H9 (cell line): ENCODE measurements at regions not wholly inside any gene's neighbourhood (a gene's known extent, or its start where the extent isn't known, plus 50 kb on each side); places are given as distances from the start of the nearest gene placed in this dataset.

ENCODE experiments used
- DNase-seq: peaks from one replicate; pipeline ENCODE4 v3.0.0-alpha.2; 2017
- H2AFZ ChIP-seq: one replicate; pipeline ENCODE4 v1.6.1; 2013; ENCODE audit warnings: mild to moderate bottlenecking, low read length, control low read depth, moderate library complexity
- H2AK5ac ChIP-seq: 2 replicates; pipeline ENCODE4 v1.6.1; 2013; ENCODE audit warnings: low read length, control low read depth, mixed read lengths; ENCODE audit not compliant: insufficient read length
- H2BK120ac ChIP-seq: one replicate; pipeline ENCODE4 v1.6.1; 2013; ENCODE audit warnings: low read depth, mild to moderate bottlenecking, low read length, control low read depth, inconsistent platforms; ENCODE audit not compliant: poor library complexity, severe bottlenecking
- H2BK12ac ChIP-seq: 2 replicates; pipeline ENCODE4 v1.6.1; 2013; ENCODE audit warnings: low read length, control low read depth, mixed read lengths, low read depth; ENCODE audit not compliant: insufficient read length
- H2BK15ac ChIP-seq: 2 replicates; pipeline ENCODE4 v1.6.1; 2013; ENCODE audit warnings: low read depth, low read length, control low read depth
- H2BK20ac ChIP-seq: one replicate; pipeline ENCODE4 v1.6.1; 2013; ENCODE audit warnings: low read depth, mild to moderate bottlenecking, low read length, control low read depth, inconsistent platforms; ENCODE audit not compliant: poor library complexity, severe bottlenecking
- H2BK5ac ChIP-seq: 2 replicates; pipeline ENCODE4 v1.6.1; 2013; ENCODE audit warnings: low read length, control low read depth, mixed read lengths; ENCODE audit not compliant: insufficient read length
- H3K14ac ChIP-seq: 2 replicates; pipeline ENCODE4 v1.6.1; 2013; ENCODE audit warnings: low read length, control low read depth; ENCODE audit not compliant: insufficient read depth
- H3K18ac ChIP-seq: 2 replicates; pipeline ENCODE4 v1.6.1; 2013; ENCODE audit warnings: low read depth, mild to moderate bottlenecking, mixed read lengths, low read length, control low read depth; ENCODE audit not compliant: insufficient read length
- H3K23ac ChIP-seq: 2 replicates; pipeline ENCODE4 v1.6.1; 2013; ENCODE audit warnings: low read length, control low read depth, mixed read lengths, low read depth; ENCODE audit not compliant: insufficient read length
- H3K23me2 ChIP-seq: 2 replicates; pipeline ENCODE4 v1.6.1; 2013; ENCODE audit warnings: low read depth, mild to moderate bottlenecking, mixed read lengths, low read length, control low read depth; ENCODE audit not compliant: insufficient read length, poor library complexity, severe bottlenecking
- H3K27ac ChIP-seq: 2 replicates; pipeline ENCODE4 v1.5.1; 2013; ENCODE audit warnings: low read length, control low read depth, mixed read lengths, low read depth; ENCODE audit not compliant: insufficient read length
- H3K27me3 ChIP-seq: 2 replicates; pipeline ENCODE4 v1.6.1; 2013; ENCODE audit warnings: low read length, control low read depth, inconsistent platforms; ENCODE audit not compliant: insufficient read depth
- H3K4ac ChIP-seq: 2 replicates; pipeline ENCODE4 v1.6.1; 2013; ENCODE audit warnings: low read depth, mild to moderate bottlenecking, control low read depth, inconsistent platforms, low read length, moderate library complexity
- H3K4me1 ChIP-seq: 2 replicates; pipeline ENCODE4 v1.6.1; 2013; ENCODE audit warnings: low read length, control low read depth, inconsistent platforms; ENCODE audit not compliant: insufficient read depth
- H3K4me2 ChIP-seq: 2 replicates; pipeline ENCODE4 v1.6.1; 2013; ENCODE audit warnings: low read length, control low read depth, mixed read lengths; ENCODE audit not compliant: insufficient read length, insufficient read depth
- H3K56ac ChIP-seq: 2 replicates; pipeline ENCODE4 v1.6.1; 2013; ENCODE audit warnings: low read depth, mild to moderate bottlenecking, mixed read lengths, low read length, control low read depth; ENCODE audit not compliant: insufficient read length
- H3K79me1 ChIP-seq: 2 replicates; pipeline ENCODE4 v1.6.1; 2013; ENCODE audit warnings: low read depth, mild to moderate bottlenecking, moderate library complexity, low read length, control low read depth, inconsistent platforms; ENCODE audit not compliant: insufficient read depth, poor library complexity, severe bottlenecking
- H3K79me2 ChIP-seq: 2 replicates; pipeline ENCODE4 v1.6.1; 2013; ENCODE audit warnings: low read length, control low read depth, inconsistent platforms; ENCODE audit not compliant: insufficient read depth
- H3K9ac ChIP-seq: 2 replicates; pipeline ENCODE4 v1.6.1; 2013; ENCODE audit warnings: low read length, control low read depth, mixed read lengths; ENCODE audit not compliant: insufficient read length; ENCODE audit errors: extremely low read depth
- H3K9me3 ChIP-seq: one replicate; pipeline ENCODE4 v1.6.1; 2013; ENCODE audit warnings: low read depth, low read length, inconsistent platforms; ENCODE audit not compliant: control insufficient read depth
- H3T11ph ChIP-seq: one replicate; pipeline ENCODE4 v1.6.1; 2013; ENCODE audit warnings: mild to moderate bottlenecking, low read length, control low read depth, inconsistent platforms
- H4K20me1 ChIP-seq: one replicate; pipeline ENCODE4 v1.6.1; 2013; ENCODE audit not compliant: control insufficient read depth, insufficient read length, insufficient read depth
- H4K5ac ChIP-seq: 2 replicates; pipeline ENCODE4 v1.6.1; 2013; ENCODE audit warnings: low read depth, mild to moderate bottlenecking, mixed read lengths, low read length, control low read depth; ENCODE audit not compliant: insufficient read length
- H4K8ac ChIP-seq: replicated peaks from 2 replicates; pipeline ENCODE4 v1.6.1; 2013; ENCODE audit warnings: low read length, control low read depth, mixed read lengths, low read depth; ENCODE audit not compliant: insufficient read length
- H4K91ac ChIP-seq: 2 replicates; pipeline ENCODE4 v1.6.1; 2013; ENCODE audit warnings: low read depth, mild to moderate bottlenecking, moderate library complexity, mixed read lengths, low read length, control low read depth; ENCODE audit not compliant: insufficient read length
- H3K27ac Mint-ChIP-seq, 3 experiments: 2 replicates in 2 of 3; 3 replicates in 1 of 3; pipeline ENCODE4 v1.8.0; 2020 to 2021; ENCODE audit warnings: mixed read lengths in 3 of 3, mild to moderate bottlenecking in 1 of 3, moderate library complexity in 1 of 3
- H3K27me3 Mint-ChIP-seq: 2 replicates; pipeline ENCODE4 v1.8.0; 2021; ENCODE audit warnings: low read depth, mild to moderate bottlenecking, moderate library complexity, mixed read lengths
- H3K36me3 Mint-ChIP-seq, 3 experiments: 2 replicates in 2 of 3; 3 replicates in 1 of 3; pipeline ENCODE4 v1.8.0; 2020 to 2021; ENCODE audit warnings: low read depth in 3 of 3, mixed read lengths in 3 of 3; ENCODE audit not compliant: insufficient read depth in 1 of 3
- H3K4me1 Mint-ChIP-seq, 2 experiments: 2 replicates each; pipeline ENCODE4 v1.8.0; 2020; ENCODE audit warnings: mixed read lengths in 2 of 2
- H3K4me3 Mint-ChIP-seq, 2 experiments: 2 replicates in 1 of 2; 3 replicates in 1 of 2; pipeline ENCODE4 v1.8.0; 2020 to 2021; ENCODE audit warnings: mild to moderate bottlenecking in 2 of 2, mixed read lengths in 2 of 2, moderate library complexity in 1 of 2
- H3K9me3 Mint-ChIP-seq, 2 experiments: 2 replicates in 1 of 2; 3 replicates in 1 of 2; pipeline ENCODE4 v1.8.0; 2020; ENCODE audit warnings: mild to moderate bottlenecking in 2 of 2, mixed read lengths in 2 of 2, moderate library complexity in 1 of 2
- TF ChIP-seq, protein P1 (sequence below): fragments of 200-600 bp; sonication (generic); conservative IDR thresholded peaks from 3 replicates; pipeline ENCODE4 v1.8.0; 2021; ENCODE audit warnings: antibody characterized with exemption, mild to moderate bottlenecking

DNA sequence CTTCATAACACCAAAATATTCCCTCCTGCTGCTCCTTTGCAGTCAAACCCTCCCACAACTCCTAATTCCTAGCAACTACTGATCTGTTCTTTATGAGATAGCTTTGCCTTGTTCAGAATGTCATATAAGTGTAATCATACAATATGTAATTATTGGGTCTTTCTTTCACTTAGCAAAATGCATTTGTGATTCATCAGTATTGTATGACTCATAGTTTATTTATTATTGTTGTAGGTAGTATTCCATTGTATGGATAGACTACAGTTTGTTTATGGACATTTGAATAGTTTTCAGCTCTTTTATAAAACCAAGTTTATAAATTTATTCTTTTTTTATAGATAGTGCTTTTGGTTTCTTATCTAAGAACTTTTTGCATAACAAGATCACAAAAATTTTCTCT, 468.2 kb upstream of the KIF2A start:
- H4K91ac ChIP-seq, result no peak overlapping the region
- Mint-ChIP-seq H3K9me3 (no peaks in the 10 kb centered on the region), H3K27ac (no peak overlapping the region), H3K27me3 (no peaks in the 10 kb centered on the region; the same call in 1 of the 2 replicates), H3K36me3 (no peaks in the 10 kb centered on the region), H3K4me3 (no peak overlapping the region), H3K4me1 (peaks cover 8 to 11% of the 10 kb centered on the region in 2 experiments; a peak in 3 of 4 replicates)
- no peak overlapping the region for H2BK120ac ChIP-seq
- H2BK15ac ChIP-seq, result no peak overlapping the region
- H3K56ac ChIP-seq, result no peak overlapping the region
- no peaks in the 10 kb centered on the region for H3K79me2 ChIP-seq
- H3K79me1 ChIP-seq, result no peaks in the 10 kb centered on the region
- H3K14ac ChIP-seq, result no peak overlapping the region
- H4K5ac ChIP-seq, result no peak overlapping the region
- TF ChIP-seq, protein P1, sequence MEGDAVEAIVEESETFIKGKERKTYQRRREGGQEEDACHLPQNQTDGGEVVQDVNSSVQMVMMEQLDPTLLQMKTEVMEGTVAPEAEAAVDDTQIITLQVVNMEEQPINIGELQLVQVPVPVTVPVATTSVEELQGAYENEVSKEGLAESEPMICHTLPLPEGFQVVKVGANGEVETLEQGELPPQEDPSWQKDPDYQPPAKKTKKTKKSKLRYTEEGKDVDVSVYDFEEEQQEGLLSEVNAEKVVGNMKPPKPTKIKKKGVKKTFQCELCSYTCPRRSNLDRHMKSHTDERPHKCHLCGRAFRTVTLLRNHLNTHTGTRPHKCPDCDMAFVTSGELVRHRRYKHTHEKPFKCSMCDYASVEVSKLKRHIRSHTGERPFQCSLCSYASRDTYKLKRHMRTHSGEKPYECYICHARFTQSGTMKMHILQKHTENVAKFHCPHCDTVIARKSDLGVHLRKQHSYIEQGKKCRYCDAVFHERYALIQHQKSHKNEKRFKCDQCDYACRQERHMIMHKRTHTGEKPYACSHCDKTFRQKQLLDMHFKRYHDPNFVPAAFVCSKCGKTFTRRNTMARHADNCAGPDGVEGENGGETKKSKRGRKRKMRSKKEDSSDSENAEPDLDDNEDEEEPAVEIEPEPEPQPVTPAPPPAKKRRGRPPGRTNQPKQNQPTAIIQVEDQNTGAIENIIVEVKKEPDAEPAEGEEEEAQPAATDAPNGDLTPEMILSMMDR, result no peak
- no peak overlapping the region for H3K18ac ChIP-seq
- H2BK20ac ChIP-seq, result no peak overlapping the region
- H3K27ac ChIP-seq, result no peak overlapping the region
- no peak overlapping the region for H2BK12ac ChIP-seq
- H3K4ac ChIP-seq, result no peak overlapping the region
- no peaks in the 10 kb centered on the region for H4K20me1 ChIP-seq
- no peak overlapping the region for H2BK5ac ChIP-seq
- H3K4me1 ChIP-seq, result no peaks in the 10 kb centered on the region; the same call in 1 of the 2 replicates
- H3K9ac ChIP-seq, result no peak overlapping the region
- no peaks in the 10 kb centered on the region for H3K23me2 ChIP-seq
- DNase-seq, result no peak
- no peak overlapping the region for H3K23ac ChIP-seq
- no peaks in the 10 kb centered on the region for H3K9me3 ChIP-seq
- H2AFZ ChIP-seq, result no peak overlapping the region
- H3T11ph ChIP-seq, result no peak overlapping the region
- no peaks in the 10 kb centered on the region for H3K27me3 ChIP-seq
- H4K8ac ChIP-seq, result no peak overlapping the region
- no peak overlapping the region for H2AK5ac ChIP-seq
- H3K4me2 ChIP-seq, result no peak overlapping the region
